ENCODE measurements at regions not wholly inside any gene's neighbourhood (a gene's known extent, or its start where the extent isn't known, plus 50 kb on each side); places are given as distances from the start of the nearest gene placed in this dataset.

DNA sequence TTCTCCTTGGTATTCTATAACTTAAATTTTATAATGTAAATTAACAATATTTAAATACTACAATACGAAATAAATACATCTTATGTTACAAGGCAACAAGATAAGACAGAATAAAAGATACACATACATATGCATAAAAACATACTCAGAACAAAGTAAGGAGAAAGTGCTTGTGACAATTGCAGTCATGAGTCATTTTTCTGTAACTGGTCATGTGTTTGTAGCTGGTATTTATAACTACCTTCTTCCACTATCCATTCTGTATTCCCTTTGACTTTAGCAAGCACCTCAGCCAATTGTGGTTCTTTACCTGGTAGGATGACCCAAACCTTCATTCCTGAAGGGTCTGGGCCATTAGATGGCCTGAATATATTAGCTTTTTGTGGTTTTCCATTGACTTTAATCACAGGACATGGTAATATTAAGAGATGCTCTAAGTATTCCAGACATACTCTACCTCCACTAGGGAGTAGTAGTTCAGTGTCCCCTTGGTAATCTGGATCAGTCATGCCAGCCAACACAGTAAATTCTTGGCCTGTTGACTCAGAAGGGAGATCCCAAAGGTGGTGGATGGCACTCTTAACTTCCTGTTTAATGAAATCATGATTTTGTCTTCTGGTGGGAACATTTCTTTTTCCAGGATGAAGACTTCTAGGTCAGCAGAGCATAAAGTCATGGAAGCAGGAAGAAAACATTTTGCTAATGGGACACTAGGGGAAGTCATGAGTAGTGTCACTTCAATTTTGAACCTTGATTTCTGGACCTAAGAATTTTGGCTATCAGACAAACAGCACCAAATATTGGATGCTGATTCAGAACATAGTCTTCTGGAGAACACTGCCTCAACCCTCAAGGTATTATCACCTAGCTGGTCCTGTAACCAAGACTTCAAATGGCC is 733.7 kb upstream of the IGFBP3 start:
- DNase-seq = no peak

DNA sequence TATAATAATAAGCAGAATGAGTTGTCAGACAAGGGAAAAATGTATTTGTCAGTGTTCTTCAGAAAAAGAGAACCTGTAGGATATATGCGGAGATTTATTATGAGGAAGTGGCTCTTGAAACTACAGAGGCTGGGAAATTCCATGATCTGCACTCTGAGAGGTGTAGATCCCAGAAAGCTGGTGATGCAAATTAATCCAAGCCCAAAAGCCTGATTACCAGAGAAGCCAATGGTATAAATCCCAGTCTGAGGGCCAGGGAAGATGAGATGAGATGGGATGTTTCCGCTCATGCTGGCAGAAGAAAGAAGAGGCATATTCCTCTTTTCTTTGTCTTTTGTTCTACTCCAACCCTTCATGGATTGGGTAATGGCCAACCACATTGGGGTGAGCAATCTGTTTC is 732.8 kb upstream of the IGFBP3 start:
- no peak for DNase-seq

DNA sequence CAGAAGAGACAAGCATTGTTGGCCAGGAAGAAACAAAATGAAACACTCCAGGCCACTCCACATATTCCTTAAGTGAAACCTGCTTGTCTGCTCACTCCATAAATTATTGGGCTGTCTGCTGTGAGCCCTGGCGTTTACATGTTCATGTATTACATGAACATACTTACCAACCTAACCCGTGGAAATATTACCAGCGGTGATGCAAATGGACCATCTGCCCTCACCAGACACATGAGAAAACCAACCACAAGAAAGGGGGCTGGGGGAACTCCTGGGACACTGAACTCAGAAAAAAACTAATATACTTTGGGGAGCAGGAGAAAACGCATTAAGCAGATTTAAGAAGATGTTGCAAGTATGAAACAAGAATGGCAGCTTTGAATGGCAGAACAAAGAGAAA is 731.2 kb upstream of the IGFBP3 start:
- DNase-seq = no peak

DNA sequence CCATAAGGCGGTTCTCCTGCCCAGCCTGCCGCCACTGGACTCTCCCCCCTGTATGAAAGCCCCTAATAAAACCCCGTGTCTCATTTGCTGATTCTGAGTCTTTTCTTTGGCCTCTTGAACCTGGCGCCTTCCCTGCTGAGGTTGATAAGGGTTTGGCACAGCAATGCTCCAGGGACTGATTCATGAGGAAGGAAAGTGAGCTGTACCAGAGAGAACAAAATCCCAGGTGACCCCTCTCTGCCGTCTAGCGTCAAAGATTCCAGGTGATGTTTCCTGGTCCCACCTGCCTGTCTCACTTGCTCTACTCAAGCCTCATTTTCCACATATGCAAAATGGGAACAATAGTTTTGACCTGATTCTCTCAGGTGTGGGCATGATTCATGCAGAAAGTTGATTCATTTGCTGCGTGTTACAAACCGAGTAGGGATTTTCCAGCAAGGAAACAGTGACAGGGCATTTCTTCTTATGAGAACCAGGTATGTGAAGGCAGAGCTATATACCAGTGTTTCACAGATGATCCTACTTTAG is 730.6 kb upstream of the IGFBP3 start:
- no peak for DNase-seq

DNA sequence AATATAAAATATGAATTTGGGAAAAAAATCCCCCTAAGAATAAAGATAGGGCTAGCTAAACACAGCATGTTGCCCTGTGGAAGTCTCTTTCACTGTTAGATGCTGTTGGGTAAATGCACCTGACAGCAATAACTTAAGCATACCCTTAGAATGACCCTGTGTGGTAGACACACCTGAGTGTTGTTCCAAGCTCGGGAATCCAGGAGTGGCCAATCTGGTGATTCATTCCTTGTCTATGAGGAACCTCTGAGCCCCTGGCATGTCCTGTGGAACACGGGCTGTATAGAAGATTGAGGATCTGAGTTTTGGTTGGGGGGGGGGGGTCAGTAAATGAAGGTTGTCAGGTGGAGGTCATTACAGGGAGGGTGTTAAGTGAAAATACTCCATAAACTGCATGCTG is 730.0 kb upstream of the IGFBP3 start:
- DNase-seq = no peak

DNA sequence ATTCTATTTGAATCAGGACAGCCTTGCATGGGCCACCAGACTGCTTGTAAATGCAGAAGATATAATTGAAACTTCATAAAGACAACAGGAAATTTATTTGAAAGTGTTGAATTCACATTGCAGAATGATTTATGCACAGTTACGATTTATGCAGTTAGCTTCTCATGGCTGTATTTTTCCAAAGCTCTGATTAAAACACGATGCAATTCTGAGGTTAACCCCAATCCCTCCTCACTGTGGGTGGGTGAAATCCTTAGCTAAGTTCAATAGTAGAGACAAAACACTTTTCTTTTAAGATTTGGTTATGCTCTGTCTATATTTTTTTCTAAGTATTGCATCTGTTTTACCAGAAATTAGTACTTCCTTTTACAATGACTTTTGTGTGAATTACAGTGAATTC is 728.8 kb upstream of the IGFBP3 start:
- DNase-seq = no peak

DNA sequence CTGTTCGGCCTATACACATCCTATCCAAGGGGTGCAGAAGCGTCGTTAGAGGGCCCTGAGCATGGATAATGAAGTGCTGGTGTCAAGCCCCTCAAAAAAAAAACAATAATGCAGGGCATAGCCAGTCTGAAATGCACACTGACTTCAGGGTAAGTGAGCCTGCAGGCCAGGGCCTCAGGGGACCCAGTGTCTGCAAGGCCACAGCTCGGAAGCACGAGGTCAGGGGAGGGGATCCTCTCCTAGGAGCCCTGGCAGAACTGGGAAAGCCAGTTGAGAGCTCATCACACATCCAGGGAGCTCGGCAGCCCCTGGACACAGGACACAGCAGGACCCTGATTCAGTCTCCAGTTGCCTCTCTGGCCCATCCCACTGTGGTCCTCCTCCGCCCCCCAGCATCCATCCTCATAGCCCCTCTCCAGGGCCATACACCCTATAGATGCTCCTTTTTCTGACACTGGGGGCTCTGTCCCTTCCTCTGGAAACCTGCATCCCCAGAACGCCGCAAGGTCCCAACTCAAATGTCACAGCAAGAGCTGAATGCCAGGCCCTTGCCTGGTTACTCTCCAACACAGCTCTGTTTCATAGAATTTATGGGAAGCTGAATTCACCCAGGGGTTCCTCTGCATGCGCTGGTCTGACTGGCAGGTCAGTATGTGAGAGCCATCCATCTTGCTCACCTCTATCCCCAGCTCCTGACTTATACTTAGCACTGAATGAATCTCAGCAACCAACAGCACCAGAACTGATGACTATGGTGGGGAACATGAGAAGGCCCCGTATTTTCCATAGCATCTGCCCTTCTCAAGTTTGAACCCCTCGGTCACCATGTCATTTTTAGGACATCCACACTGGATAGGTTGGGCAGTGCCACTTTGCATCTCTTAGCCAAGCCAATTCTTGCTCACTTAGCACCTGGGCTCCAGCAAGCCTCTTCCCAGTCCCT is 717.0 kb upstream of the IGFBP3 start:
- DNase-seq = no peak

DNA sequence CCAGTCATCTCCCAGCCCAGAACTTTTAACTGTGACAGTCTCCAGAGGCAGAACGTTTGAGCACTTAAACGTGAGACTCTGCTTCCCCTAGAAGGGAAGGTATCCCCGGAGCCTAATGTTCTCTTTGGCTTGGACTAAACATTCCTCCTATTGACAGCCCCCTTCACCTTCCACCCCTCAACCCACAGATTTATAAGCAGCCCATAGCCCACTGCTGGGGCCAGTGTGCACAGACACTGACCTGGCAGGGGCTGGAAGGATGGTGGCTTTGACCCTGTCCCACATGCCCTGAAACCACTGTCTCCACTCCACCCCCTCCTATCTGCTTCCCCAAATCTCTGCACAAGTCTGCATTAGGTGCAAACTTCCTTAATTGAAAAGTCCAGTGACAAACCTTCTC is 715.0 kb upstream of the IGFBP3 start:
- no peak for DNase-seq

DNA sequence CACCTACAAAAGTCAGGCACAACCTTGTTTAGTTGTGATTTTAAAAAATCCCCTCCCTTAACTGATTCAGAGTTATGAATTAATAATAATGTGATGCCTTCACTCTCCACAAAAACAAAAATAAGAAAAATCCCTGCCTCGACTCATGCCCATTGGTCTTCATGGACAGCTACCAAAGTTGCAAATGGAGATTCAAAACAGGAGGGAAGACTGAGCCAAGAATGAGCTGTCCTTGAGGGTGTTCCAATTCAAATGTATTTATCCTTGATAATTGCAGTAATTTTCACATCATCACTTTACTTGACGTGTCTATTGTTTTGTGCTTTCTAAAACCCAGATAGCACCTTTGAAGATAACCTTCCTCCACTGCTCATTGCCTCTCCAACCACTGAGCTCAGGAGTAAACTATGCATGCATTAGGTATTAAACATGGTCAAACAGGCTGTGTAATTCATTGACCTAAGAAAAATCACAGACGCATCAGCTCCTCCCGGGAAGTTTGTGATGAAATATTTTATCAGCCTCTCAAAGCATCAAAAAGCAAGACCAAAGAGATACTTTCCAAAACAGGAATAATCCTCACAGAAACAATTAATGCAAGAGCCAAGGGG is 712.7 kb upstream of the IGFBP3 start:
- no peak for DNase-seq

DNA sequence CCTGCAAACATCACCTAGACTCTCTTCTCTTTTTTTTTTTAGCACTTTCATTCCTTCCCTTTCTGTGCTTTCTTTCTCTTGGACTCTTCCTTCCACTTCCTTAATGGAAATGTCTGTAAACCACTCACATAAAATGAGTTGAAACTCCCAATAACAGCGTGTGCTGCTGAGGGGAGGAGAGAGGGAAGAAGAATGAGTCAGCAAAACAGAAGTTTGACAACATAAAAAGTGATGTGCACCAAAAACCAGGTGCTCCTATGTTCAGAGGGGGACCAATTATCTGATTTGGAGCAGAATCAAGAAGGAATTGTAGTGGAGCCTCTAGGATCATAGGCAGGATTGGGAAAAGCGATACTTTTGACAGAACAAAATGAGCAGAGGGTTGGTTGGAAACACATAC is 712.1 kb upstream of the IGFBP3 start:
- no peak for DNase-seq

DNA sequence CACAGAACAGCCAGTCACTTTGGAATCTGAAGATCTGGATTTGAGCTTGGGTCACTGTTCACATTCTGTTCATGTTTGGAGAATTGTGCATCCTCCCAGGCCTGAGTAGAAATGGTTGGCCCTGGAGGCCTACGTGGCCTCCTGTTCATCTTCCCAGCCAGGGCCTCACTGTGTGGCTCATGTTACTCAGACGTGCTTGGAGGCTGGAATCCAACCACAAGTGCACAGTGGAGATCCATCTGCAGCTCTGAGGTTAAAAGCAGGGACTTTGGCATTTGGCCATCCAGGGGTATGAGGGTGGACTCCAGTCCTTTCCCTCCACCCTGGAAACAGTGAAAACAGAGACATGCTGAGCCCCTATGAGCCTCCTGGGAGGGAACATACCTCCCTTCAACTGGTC is 709.0 kb upstream of the IGFBP3 start:
- no peak for DNase-seq

DNA sequence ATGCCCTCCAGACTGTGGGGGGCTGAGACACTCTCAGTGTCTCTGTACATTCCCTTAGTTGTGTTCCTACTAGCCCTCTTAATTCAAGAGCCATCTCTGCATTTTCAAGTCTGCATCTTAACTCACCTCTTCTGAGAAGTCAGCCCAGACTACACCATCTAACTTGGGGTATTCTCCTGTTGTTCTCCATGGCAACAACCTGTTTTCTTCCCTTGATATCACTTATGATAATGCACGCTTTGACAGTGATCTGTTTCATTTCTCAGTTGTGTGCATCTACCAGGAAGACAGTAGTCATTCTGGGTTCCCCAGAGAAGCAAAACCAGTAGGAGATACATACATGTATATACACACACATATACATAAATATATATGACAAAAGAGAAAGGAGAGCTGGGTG is 707.3 kb upstream of the IGFBP3 start:
- DNase-seq = no peak

DNA sequence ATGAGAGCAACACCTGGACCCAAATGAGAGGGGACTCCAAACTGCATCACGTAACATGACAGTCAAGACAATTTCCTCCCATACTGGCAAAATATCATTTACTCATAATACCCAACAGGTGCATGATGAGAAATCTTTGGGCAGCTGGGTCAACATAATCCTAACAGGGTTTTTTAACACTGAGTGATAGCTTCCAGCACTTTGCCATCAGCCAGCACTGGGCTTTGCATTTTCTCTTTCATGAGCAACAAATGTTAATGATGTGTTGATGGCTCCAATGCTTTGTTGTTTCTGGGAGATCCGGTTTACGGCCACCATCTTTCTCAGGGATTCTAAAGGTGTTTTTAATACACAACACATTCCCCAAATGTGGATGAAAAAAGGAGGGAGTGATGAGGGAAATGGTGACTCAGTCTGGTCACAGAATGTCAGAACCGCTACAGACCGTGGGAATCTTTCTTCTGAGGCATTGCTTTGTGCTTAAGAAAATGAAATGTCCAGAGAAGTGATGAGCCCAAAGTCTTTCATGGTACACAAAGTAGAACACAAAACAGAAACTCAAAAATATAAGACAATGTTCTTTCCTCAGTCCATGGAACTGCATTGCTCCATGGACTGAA is 705.7 kb upstream of the IGFBP3 start:
- peak; percentile 29 for DNase-seq

DNA sequence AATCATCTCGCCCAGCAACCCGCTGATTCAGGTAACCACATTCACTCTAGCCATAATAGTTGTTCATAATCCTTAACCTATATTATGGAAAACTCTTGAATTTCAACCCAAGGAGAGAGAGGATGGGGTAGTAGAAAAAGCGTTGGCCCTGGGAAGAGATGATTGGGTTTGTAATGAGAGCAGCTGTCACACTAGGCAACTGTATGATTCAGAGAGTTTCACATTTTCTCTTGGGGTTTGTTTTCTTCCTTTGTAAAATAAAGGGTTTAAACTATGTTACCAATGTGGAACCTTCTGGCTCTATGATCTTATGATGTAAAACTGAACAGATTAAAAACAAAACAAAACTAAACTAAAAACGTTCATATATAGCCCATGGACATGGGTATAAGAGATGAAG is 705.2 kb upstream of the IGFBP3 start:
- no peak for DNase-seq

DNA sequence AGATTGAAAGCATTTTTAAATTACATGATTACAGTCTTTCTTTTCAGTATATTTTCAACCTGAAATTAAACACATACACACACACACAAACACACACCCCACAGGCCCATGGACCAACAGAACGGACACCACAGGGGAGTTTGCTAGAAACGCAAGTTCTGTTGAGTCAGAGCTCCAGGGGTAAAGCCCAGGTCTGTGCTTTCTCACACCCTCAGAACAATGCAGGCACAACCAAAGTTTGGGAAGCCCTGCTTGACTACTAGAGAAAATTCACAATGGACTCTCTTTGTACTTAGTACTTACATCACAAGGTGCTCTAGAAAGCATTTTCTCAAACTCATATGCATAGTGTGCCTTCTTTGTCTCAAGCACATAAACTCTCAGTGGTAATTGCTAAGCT is 704.0 kb upstream of the IGFBP3 start:
- no peak for DNase-seq

DNA sequence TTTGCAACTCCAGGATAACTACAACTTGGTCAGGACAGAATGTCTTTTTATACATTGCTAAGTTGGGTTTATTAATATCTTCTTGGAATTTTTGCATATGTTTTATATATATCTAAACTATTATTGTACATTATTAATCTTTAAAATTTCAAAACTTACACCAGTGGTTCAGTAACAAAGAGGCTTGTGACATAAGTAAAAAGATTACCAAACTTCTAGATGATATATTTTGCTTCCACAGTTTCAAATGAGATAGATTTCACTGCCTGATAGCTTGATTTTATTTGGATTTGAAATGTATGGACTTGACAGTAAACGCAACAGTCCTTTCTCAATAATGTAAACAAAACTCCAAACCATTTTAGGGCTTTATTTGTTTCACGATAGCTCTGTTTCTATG is 701.2 kb upstream of the IGFBP3 start:
- DNase-seq = no peak

DNA sequence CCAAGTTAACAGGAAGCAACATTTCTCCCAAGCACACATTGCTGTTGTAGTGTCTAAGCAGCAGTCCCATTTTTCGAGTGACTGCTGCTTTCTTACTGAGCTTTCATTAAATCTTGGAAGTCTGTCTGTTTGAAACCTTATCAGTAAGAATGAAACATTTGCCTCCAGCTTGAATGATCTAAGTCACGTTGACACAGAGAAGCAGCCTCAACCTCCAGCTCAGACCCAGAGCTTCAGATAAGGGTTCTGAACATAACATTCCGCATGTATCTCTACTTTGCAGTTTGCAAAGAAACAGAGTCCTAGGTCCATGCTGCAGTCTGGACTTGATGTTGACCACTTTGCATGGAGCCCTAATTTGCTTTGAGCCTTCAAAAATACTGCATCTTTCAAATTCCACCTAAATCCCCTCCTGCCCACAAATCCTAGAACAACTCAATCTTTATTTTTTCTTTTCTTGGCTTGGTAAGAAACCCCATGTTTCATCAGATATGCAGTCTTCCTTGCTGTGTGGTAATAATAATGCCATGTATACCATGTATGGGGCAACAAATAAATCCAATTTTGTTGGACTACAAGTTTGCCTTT is 698.7 kb upstream of the IGFBP3 start:
- no peak for DNase-seq

DNA sequence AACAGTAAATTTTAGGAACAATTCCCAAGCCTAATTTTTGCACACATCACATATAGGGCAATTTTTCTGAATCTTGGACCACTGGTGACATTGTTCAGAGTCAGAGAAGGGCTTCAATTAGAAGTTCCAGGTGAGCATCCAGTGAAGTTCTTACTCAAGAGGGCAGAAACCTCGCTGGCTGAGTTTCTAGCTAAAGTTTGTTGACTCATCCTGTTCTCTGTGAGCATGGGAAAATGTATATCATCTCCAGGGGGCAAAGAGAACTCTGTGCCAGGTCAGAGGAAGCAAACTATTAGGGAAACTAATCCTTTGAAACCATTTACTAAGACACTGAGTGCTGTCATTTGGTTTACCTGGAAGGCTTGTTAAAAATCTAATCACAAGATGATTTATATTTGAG is 695.6 kb upstream of the IGFBP3 start:
- DNase-seq = no peak

DNA sequence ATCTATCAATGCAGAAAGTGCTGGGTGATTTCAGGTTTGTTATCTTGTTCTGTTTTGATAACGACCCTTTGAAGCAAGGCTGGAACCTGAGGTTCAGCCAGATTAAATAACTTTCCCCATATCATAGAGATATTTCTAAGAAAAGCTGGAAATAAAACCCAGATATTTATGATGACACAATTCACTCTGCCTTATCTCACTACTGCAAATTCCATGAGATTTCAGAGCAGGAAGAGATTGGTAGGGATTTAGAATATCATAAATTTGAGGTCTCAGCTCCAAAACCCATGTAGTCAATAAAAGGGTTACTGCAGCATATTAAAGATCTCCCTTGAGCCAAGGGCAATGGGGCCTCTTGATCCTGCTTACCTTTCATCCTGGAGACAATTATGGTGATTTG is 692.5 kb upstream of the IGFBP3 start:
- DNase-seq = no peak

DNA sequence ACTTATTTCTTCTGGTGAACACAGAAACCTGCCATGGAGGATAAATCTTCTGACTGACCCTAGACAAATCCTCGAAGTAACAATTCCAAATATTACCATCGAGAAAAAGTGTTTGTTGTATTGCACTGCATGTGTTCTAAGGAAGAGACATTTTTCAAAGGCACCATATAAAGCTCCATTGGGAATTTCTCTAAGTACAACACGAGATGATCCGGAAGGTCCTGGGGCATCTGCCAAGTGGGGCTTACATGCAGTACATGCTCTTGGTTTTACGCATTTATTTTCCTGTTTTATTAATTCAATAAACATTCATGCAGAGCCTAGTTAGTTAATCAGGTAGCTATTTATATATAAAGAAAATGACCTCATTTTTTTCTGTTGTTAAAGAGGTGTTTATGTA is 692.0 kb upstream of the IGFBP3 start:
- no peak for DNase-seq

DNA sequence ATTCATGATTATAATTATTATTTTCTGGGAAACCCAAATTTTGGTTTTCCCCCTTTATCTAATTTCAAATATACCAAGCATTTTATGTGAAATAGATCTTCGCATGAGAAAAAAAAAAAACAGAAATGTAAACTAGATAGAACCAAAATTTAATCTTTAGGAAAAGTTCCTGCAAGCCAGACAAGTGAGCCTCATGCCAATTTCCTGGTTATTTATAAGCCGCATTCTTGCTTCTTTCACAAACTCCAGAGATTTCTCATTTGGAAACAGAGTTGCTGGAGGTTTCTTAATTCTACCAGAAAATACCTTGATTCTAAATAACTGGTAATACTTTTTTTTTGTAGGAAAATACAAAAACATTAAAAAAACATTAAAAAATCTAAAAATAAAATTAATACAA is 690.4 kb upstream of the IGFBP3 start:
- DNase-seq = no peak

DNA sequence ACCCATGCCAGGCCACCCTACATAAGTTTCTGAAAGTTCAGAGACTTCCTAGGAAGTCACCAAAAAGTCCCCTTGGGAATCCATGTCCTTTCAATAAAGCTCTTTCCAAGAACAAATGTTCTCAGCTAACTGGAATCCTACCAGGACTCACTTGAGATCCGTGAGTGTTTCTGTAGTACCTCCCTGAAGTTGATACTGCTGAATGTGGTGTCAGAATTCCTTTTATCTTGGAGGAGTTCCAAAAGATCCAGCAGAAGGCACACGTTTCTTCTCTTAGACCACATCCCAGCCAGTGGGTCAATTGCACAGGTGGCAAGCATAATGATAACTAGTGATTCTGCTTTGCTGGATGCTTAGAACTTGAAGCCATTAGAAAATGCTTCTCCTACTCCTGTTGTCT is 689.7 kb upstream of the IGFBP3 start:
- DNase-seq = no peak

DNA sequence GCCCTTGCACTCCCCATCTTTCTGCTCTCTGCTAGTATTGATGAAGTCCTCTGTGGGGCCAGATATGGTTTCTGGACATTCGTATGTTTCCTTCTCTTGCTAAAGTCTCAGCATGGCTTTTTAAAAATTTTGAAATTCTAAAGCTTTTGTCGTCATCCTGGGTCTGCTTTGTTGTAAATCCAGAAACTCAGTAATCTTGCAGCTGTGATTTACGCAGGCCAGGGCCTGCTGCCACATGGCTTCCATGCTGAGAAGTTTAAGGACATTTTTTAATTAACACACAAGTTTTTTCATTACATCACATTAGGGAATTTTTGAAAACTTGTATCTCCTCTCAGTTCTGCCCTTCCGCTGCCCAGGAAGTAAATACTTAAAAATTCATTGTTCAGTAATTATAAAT is 686.1 kb upstream of the IGFBP3 start:
- no peak for DNase-seq
